Lower leg skin (tissue), 4 donors: ENCODE measurements at regions not wholly inside any gene's neighbourhood (a gene's known extent, or its start where the extent isn't known, plus 50 kb on each side); places are given as distances from the start of the nearest gene placed in this dataset.
A peak's percentile ranks its signal among the peaks of the same experiment; 100 is the strongest.

Experiments used
- DNase-seq, 2 donors: peaks; one replicate each; pipeline ENCODE4 v3.0.0-alpha.2; 2019; ENCODE audit warnings: low spot score in 2 of 2
- H3K4me3 ChIP-seq: fragments of 200-600 bp; sonication (generic); 2 replicates; pipeline ENCODE4 v1.5.1; 2017; ENCODE audit warnings: mild to moderate bottlenecking, low read depth; ENCODE audit not compliant: poor library complexity, severe bottlenecking
- CTCF ChIP-seq, 3 donors: fragments of 450-650 bp; IDR thresholded peaks; one replicate each; pipeline ENCODE4 v1.5.1; 2016; ENCODE audit warnings: antibody characterized with exemption in 3 of 3, mild to moderate bottlenecking in 3 of 3, moderate library complexity in 2 of 3
- POLR2A ChIP-seq, 2 donors: fragments of 450-650 bp; IDR thresholded peaks; one replicate each; pipeline ENCODE4 v1.6.1; 2016 to 2017; ENCODE audit warnings: antibody characterized with exemption in 2 of 2, mild to moderate bottlenecking in 1 of 2, moderate library complexity in 1 of 2
- WGBS, 2 donors: methylation state at CpG; one replicate each; pipeline ENCODE4 v1.1.5; 2018; 5-methylcytosine and 5-hydroxymethylcytosine counted together
- intact Hi-C: fragments of 100-400 bp; cut with DNase I; formaldehyde crosslinking; loops from one replicate; pipeline ENCODE4 v1.15.0; 2023; ENCODE audit warnings: low total_unique reads

- 68 to 69% methylated on average over 4 of the region's 4 CpGs for WGBS, 2 donors
- no peak overlapping the region for H3K4me3 ChIP-seq
- TF ChIP-seq CTCF (IDR thresholded peaks at IDR 0.05) (no peak), POLR2A (IDR thresholded peaks at IDR 0.05) (no peak)
- no peak for DNase-seq
- intact Hi-C loops = no loop called here
These were observed 255.4 kb downstream of the WDR11 start for GRCh38 chr10:121106611-121107010.

- 64 to 69% methylated on average over 3 of the region's 3 CpGs for WGBS, 2 donors
- intact Hi-C loops = no loop called here
- no peak for TF ChIP-seq POLR2A (IDR thresholded peaks at IDR 0.05)
- no peak for TF ChIP-seq CTCF (IDR thresholded peaks at IDR 0.05)
- H3K4me3 ChIP-seq = no peak overlapping the region
- no peak for DNase-seq
These were observed 256.9 kb downstream of the WDR11 start for GRCh38 chr10:121108051-121108450.

- no peak overlapping the region for H3K4me3 ChIP-seq
- DNase-seq = no peak
- intact Hi-C loops = no loop called here
- TF ChIP-seq POLR2A (IDR thresholded peaks at IDR 0.05) = no peak
- TF ChIP-seq CTCF (IDR thresholded peaks at IDR 0.05) = no peak
These were observed 259.2 kb downstream of the WDR11 start for GRCh38 chr10:121110369-121110768.

- DNase-seq = no peak
- 16 to 17% methylated on average over 1 of the region's 1 CpG for WGBS, 2 donors
- TF ChIP-seq POLR2A (IDR thresholded peaks at IDR 0.05) = no peak
- TF ChIP-seq CTCF (IDR thresholded peaks at IDR 0.05) = no peak
- intact Hi-C loops = no loop called here
- no peak overlapping the region for H3K4me3 ChIP-seq
These were observed 261.0 kb downstream of the WDR11 start for GRCh38 chr10:121112136-121112535.

GRCh38 chr10:121112579-121113384 is 261.6 kb downstream of the WDR11 start:
- TF ChIP-seq POLR2A (IDR thresholded peaks at IDR 0.05) = no peak
- no peak for TF ChIP-seq CTCF (IDR thresholded peaks at IDR 0.05)
- intact Hi-C loops = no loop called here
- peak in 1 of 2 donors; percentile 21 for DNase-seq
- 82 to 85% methylated on average over 10 of the region's 10 CpGs for WGBS, 2 donors
- no peak overlapping the region for H3K4me3 ChIP-seq

- peak in 1 of 2 donors; percentile 59 for DNase-seq
- intact Hi-C loops = no loop called here
- no peak overlapping the region for H3K4me3 ChIP-seq
- no peak for TF ChIP-seq POLR2A (IDR thresholded peaks at IDR 0.05)
- TF ChIP-seq CTCF (IDR thresholded peaks at IDR 0.05) = no peak
These were observed 262.2 kb downstream of the WDR11 start for GRCh38 chr10:121113385-121113696.
